RCC 7860 (cell line): ENCODE measurements at regions not wholly inside any gene's neighbourhood (a gene's known extent, or its start where the extent isn't known, plus 50 kb on each side); places are given as distances from the start of the nearest gene placed in this dataset.
"Not testable (repeated sequence)": the region's sequence is repeated elsewhere in the genome, so short reads cannot be mapped to it uniquely, and the experiment has no call there.

Experiments
- DNase-seq: peaks from one replicate; pipeline ENCODE4 v3.0.0-alpha.2; 2015; ENCODE audit warnings: low spot score
- FAIRE-seq: peaks from 2 replicates; lab custom pipeline; 2012; peaks lifted over from hg19 to GRCh38; lab: Jason Lieb, UNC

GRCh38 chr11:116324077-116324476 is 448.7 kb downstream of the BUD13 start:
- not testable (repeated sequence) for FAIRE-seq

DNA sequence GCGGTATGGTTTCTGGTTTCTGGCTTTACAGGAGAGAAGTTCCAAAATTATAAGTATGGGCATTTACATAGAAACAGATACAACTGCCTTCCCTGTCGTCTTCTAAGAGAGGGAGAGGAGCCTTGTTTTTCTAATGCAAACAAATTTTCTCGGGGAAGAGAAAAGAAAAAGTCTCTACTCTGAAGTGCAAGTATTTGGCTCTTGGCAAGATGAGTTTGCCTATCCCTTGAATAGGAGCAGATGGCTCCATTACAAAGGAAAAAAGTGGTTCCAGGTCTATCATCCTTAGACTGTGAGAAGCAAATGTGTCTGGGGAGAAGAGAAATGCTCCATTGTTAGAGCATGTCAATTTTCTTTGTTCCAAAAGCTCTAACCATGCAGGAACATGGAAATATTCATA is 455.6 kb downstream of the BUD13 start:
- FAIRE-seq (no peak), DNase-seq (no peak)

More at GRCh38 chr11:116324077-116324476, 448.7 kb downstream of the BUD13 start:
- not testable (repeated sequence) for DNase-seq

DNA sequence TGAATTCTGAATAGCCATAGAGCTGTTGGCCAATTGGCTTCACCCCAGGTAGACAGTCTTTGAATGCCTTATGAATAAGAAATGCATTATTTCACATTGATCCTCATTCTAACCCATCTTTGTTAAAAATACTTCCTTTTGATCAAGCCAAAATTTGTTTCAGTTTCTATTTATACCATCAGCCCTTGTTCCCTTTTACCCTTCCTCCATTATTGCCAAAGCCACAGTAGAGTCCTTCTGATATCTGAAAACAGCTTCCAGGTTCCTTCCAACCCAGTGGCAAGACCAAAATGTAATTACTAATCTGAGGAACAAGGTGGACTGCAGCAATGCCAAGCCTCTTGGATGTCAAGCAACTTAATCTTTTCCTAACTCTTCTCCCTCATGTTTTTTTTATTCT is 458.8 kb downstream of the BUD13 start:
- DNase-seq (no peak), FAIRE-seq (no peak)

GRCh38 chr11:116312570-116313391 is 460.0 kb downstream of the BUD13 start:
- DNase-seq = peak; percentile 42
- FAIRE-seq = no peak

- FAIRE-seq (no peak), DNase-seq (no peak)
Observed at GRCh38 chr11:116311206-116311605, 461.6 kb downstream of the BUD13 start.

GRCh38 chr11:116310698-116311097 is 462.1 kb downstream of the BUD13 start:
- no peak for DNase-seq
- FAIRE-seq = no peak

GRCh38 chr11:116310226-116310625 is 462.6 kb downstream of the BUD13 start:
- DNase-seq (peak; percentile 37), FAIRE-seq (no peak)

GRCh38 chr11:116309446-116309845 is 463.3 kb downstream of the BUD13 start:
- DNase-seq = peak; percentile 63
- FAIRE-seq = peak; percentile 85

DNA sequence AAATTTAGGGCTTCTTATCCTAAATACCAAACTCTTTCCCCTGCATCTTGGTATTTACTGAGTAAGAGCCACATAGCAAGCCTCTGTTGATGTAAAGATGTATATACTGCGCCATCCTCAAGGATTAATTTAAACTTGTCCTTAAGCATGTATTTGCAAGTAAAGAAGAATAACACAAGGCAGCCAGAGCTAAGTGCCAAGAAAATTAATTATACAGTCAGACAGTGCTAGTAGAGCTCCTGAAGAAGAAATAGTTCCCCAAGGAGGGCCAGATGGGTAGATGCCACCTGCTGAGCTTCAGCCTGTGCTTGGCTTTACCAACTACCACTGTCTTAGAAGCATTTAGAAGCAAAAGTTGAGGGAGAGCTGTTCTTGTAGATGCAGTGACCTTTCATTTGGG is 470.0 kb downstream of the BUD13 start:
- DNase-seq (no peak), FAIRE-seq (no peak)

DNA sequence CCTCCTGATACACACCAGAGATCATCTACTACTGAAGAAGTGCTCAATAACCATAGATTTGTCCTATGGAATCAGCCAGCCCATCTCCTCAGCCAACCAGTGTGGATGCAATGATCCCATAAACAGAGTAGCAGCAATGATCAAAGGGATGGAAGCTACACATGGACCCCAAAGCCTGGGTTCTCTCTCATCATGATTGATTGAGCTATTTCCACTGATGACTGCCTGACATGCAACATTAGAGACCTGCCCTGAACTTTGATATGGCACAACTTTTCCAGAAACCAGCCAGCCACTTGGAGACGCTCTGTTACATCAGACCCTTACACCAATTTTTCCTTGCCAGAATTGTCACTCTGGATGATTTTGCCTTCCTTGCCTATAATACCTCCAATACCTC is 471.6 kb downstream of the BUD13 start:
- FAIRE-seq = no peak

GRCh38 chr11:116300232-116300631 is 472.6 kb downstream of the BUD13 start:
- DNase-seq = no peak
- FAIRE-seq = no peak

More for the DNA sequence above, 471.6 kb downstream of the BUD13 start:
- no peak for DNase-seq

GRCh38 chr11:116294630-116295029 is 478.2 kb downstream of the BUD13 start:
- no peak for DNase-seq
- FAIRE-seq = no peak

GRCh38 chr11:116287866-116288265 is 484.9 kb downstream of the BUD13 start:
- FAIRE-seq (no peak), DNase-seq (no peak)

GRCh38 chr11:116285026-116285425 is 487.8 kb downstream of the BUD13 start:
- DNase-seq = no peak
- no peak for FAIRE-seq

DNA sequence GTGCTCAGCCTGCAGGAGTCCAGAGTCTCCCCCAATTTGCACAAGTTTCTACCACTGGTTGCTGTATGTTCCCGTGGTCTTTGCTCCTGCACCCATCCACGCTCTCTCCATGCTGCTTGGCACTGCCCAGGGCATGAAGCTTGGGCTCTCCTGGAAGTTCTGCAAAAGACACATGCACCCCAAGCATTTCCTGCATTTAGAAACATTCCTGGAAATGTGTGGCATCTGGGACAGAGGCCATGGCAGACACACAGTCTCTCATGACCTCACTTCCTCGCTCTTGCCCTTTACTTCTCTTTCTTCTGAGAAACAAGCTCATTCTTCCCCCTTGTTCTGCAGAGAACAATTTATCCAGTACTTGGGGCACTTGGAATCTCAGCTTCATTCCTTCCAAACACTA is 489.5 kb downstream of the BUD13 start:
- no peak for DNase-seq

GRCh38 chr11:116282481-116282880 is 490.3 kb downstream of the BUD13 start:
- DNase-seq (no peak), FAIRE-seq (no peak)

More for the DNA sequence above, 489.5 kb downstream of the BUD13 start:
- FAIRE-seq = no peak

DNA sequence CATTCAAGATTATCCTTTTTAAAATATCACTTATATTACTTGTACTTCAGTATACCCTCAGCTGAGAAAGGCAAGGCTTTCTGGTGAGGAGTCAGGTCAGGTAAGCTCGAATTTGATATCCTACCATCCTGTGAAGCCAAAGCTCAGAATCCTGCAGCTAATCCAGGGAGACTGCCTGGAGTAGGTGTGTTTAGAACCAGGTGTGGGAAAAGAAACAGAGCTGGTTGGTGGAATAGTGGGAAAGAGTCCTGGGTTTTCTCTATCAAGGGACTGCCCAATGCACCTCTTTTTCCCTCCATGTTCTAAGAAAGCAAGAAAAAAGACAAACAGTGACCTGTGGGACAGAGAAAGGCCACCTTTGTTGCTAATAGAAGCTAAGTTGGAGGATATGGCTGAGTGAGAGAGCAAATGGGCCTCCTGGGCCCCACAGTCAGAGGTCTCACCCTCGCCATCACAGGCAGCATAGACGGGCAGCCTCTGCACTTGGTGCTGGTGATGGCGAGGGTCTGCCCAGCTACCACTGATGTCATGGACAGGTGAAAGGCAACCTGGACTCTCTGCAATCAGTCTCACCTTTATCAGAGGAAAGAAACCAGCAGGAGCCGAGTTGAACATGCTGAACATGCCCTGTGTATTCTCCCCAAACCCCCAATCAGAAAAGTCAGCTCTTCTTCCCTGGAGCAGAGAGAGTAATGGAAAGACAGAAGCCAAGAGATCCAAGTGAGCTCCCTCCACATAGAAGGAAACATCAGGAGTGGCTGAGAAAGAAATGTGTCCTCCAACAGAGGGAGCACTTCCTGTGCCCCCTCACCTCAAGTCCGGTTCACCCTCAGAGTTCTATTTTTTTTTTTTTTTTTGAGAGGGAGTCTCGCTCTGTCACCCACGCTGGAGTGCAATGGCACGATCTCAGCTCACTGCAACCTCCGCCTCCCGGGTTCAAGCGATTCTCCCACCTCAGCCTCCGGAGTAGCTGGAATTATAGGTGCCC is 491.3 kb downstream of the BUD13 start:
- FAIRE-seq (no peak), DNase-seq (no peak)

DNA sequence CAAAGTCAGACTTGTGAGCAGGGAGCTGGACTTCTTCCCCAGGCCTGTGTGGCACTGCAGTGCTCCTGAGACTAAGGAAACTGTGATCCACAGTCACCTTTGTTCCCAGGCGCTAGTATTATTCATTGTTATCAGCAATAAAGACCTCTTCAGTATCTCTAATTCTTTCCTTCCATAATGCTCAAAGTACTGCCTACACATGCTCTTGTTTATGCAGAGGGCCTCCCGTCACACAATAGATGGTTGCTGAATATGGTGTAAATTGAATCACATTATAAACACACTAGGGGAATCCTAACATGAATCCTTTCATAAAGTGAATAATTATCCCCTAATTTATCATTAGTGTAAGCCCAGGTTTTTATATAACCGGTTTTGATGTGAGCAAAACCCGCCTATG is 493.3 kb downstream of the BUD13 start:
- no peak for DNase-seq
- FAIRE-seq = no peak

DNA sequence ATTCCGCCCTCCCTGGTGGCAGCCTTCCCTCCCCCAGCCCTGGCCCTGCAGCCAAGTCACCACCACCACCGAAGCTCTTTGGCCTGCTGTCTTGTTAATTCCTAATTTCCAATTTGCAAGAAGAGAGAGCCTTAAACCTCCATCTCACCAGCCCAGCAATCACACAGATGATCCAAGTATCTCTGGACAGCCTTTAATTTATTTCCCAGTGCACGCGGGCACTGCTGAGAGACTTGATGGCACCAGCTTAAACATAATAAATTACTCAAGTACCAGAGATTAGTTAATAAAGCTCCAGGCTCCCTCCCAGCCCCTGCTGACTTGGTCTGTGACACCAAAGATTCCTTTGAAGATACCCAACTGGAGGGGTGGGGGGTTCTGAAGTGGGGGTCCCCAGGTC is 494.7 kb downstream of the BUD13 start:
- no peak for FAIRE-seq

DNA sequence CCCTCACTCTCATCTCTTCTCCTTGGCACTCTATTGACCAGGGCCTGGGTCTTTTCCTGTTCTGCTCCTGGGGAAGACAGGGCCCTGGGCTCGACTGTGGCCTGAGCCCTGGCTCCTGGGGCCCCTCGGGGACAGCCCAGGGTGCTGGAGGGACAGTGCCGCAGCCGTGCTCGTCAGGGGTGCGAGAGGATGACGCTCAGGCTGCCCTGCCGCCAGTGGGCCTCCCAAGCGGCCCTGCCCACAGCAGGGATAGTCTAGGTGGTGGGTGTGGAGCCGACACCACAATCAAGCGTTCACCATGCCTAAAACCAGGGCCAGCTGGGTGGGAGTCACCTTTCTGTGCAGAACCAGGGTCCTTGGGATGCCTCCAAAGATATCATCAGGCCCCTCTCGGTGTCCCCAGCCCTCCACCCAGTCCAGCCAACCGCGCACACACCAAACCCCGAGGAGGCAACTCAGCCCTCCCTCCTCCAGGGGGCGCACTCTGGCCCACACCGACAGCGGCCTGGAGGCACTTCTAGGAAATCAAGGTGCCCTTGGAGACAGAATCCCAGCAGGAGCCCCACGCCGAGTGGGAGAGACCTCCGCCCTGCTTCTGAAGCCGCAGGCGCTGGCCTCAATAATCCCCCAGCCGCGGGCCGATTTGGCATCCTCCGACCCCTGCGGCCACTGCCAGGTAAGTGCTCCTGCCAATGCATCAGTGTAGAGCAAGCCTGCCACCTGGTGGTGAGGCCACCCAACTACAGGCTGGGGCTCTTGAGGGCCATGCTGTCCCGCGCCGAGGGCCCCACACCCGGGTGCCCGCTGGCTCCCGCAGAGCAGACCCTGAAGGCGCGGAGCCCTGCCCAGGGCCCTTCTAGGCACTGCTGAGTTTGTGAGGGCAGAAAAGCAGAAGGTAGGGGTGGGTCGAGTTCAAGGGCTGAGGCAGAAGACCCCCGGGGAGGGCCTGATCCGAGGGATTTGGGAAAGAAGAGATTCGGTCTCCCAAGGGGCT is 496.4 kb downstream of the BUD13 start:
- DNase-seq (peak; percentile 29), FAIRE-seq (no peak)

More for the DNA sequence above, 494.7 kb downstream of the BUD13 start:
- no peak for DNase-seq
